ENCODE measurements at regions not wholly inside any gene's neighbourhood (a gene's known extent, or its start where the extent isn't known, plus 50 kb on each side); places are given as distances from the start of the nearest gene placed in this dataset.
"Not testable (repeated sequence)": the region's sequence is repeated elsewhere in the genome, so short reads cannot be mapped to it uniquely, and the experiment has no call there.

DNA sequence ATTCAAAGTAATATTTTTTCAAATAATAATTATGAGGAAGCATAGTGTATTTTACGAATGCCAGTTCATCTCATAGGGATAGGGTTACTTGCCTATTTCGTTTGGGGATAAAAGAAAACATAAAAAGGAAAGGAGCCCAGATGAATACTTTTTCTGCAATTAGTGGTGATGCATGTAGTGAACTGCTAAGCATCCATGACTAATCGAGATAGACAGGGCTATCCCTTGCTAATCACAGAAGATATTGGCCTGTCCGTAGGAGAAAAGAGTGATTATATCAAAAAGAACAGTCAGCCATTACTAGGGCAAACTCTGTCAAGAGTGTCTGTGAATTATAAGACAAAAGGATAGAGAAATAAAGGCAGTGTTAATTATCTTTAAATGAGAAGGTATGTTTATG lies 746.1 kb downstream of the C4orf33 start:
- no peak for FAIRE-seq

DNA sequence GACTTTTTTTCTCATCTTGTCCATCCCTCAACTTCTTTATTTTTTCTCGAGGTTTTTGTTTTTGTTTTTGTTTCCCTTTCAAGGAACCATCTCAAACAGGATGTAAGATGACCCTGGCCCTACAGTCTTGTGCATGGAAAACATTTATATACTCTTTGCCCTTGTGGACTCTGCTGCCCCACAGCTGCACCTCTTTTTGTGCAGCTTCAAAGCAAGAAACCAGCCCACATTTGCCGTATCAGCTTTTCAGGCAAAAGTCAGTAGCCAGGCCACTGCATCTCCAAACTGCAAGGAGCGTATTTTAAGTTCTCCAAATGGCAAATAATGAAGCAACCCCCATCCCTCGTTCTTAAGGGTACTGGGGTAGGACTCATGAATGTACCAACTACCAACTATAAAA lies 756.5 kb downstream of the C4orf33 start:
- no peak overlapping the region for H3K9ac ChIP-seq (ENCODE audit: control insufficient read depth, extremely low read depth, insufficient read depth, low read length)
- no peaks in the 10 kb centered on the region for H3K79me2 ChIP-seq (ENCODE audit: control insufficient read depth, insufficient read depth, low read length)
- DNase-seq (ENCODE audit: low read depth, low spot score) (no peak), FAIRE-seq (no peak)
- H3K4me3 ChIP-seq (ENCODE audit: control insufficient read depth in 2 of 3, extremely low read depth in 1 of 3, insufficient read depth in 2 of 3, low read depth in 1 of 3, low read length in 3 of 3): no peak overlapping the region
- no peak overlapping the region for H3K27ac ChIP-seq (ENCODE audit: control insufficient read depth, insufficient read depth, low read length)
- H3K9me1 ChIP-seq (ENCODE audit: control insufficient read depth, extremely low read depth, insufficient read depth, low read length): no peaks in the 10 kb centered on the region
- no peaks in the 10 kb centered on the region for H3K9me3 ChIP-seq (ENCODE audit: control insufficient read depth, low read depth, low read length)
- H3K4me2 ChIP-seq (ENCODE audit: control insufficient read depth, extremely low read depth, insufficient read depth, low read depth, low read length): no peak overlapping the region
- no peaks in the 10 kb centered on the region for H3K4me1 ChIP-seq (ENCODE audit: control insufficient read depth, extremely low read depth, insufficient read depth, low read length)
- H3K27me3 ChIP-seq (ENCODE audit: control insufficient read depth, extremely low read depth, insufficient read depth, low read length): no peaks in the 10 kb centered on the region
- H3K36me3 ChIP-seq (ENCODE audit: control insufficient read depth in 2 of 2, extremely low read depth in 1 of 2, insufficient read depth in 2 of 2, low read length in 2 of 2): no peaks in the 10 kb centered on the region
- H4K20me1 ChIP-seq (ENCODE audit: control insufficient read depth, extremely low read depth, insufficient read depth, low read length): no peaks in the 10 kb centered on the region
- dilution Hi-C loops (cut with MboI; ENCODE audit: extremely low pct_ligation_motif_present, low sequenced_read_pairs): no loop called here
- no peak overlapping the region for H2AFZ ChIP-seq (ENCODE audit: control insufficient read depth, low read length)
- TF ChIP-seq EZH2 (IDR thresholded peaks at IDR 0.05; ENCODE audit: low read length): no peak
- TF ChIP-seq, protein P1, sequence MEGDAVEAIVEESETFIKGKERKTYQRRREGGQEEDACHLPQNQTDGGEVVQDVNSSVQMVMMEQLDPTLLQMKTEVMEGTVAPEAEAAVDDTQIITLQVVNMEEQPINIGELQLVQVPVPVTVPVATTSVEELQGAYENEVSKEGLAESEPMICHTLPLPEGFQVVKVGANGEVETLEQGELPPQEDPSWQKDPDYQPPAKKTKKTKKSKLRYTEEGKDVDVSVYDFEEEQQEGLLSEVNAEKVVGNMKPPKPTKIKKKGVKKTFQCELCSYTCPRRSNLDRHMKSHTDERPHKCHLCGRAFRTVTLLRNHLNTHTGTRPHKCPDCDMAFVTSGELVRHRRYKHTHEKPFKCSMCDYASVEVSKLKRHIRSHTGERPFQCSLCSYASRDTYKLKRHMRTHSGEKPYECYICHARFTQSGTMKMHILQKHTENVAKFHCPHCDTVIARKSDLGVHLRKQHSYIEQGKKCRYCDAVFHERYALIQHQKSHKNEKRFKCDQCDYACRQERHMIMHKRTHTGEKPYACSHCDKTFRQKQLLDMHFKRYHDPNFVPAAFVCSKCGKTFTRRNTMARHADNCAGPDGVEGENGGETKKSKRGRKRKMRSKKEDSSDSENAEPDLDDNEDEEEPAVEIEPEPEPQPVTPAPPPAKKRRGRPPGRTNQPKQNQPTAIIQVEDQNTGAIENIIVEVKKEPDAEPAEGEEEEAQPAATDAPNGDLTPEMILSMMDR (optimal IDR thresholded peaks at IDR 0.05 in 1 of 3, IDR thresholded peaks at IDR 0.05 in 1 of 3, conservative IDR thresholded peaks at IDR 0.05 in 1 of 3; ENCODE audit: extremely low read depth in 1 of 3, insufficient read depth in 2 of 3, low read length in 3 of 3): no peak

More for the DNA sequence above, 746.1 kb downstream of the C4orf33 start:
- TF ChIP-seq, protein P1 (optimal IDR thresholded peaks at IDR 0.05 in 1 of 3, IDR thresholded peaks at IDR 0.05 in 1 of 3, conservative IDR thresholded peaks at IDR 0.05 in 1 of 3; ENCODE audit: extremely low read depth in 1 of 3, insufficient read depth in 2 of 3, low read length in 3 of 3): no peak
- no peak for TF ChIP-seq EZH2 (IDR thresholded peaks at IDR 0.05; ENCODE audit: low read length)
- Histone ChIP-seq H3K36me3 (ENCODE audit: control insufficient read depth in 2 of 2, extremely low read depth in 1 of 2, insufficient read depth in 2 of 2, low read length in 2 of 2) (no peaks in the 10 kb centered on the region), H3K9me1 (ENCODE audit: control insufficient read depth, extremely low read depth, insufficient read depth, low read length) (no peaks in the 10 kb centered on the region), H3K79me2 (ENCODE audit: control insufficient read depth, insufficient read depth, low read length) (no peaks in the 10 kb centered on the region), H3K27me3 (ENCODE audit: control insufficient read depth, extremely low read depth, insufficient read depth, low read length) (no peaks in the 10 kb centered on the region), H3K9me3 (ENCODE audit: control insufficient read depth, low read depth, low read length) (no peaks in the 10 kb centered on the region), H4K20me1 (ENCODE audit: control insufficient read depth, extremely low read depth, insufficient read depth, low read length) (no peaks in the 10 kb centered on the region), H3K4me1 (ENCODE audit: control insufficient read depth, extremely low read depth, insufficient read depth, low read length) (no peaks in the 10 kb centered on the region), H3K4me3 (ENCODE audit: control insufficient read depth in 2 of 3, extremely low read depth in 1 of 3, insufficient read depth in 2 of 3, low read depth in 1 of 3, low read length in 3 of 3) (no peak overlapping the region), H2AFZ (ENCODE audit: control insufficient read depth, low read length) (no peak overlapping the region), H3K4me2 (ENCODE audit: control insufficient read depth, extremely low read depth, insufficient read depth, low read depth, low read length) (no peak overlapping the region), H3K27ac (ENCODE audit: control insufficient read depth, insufficient read depth, low read length) (no peak overlapping the region), H3K9ac (ENCODE audit: control insufficient read depth, extremely low read depth, insufficient read depth, low read length) (no peak overlapping the region)
- dilution Hi-C loops (cut with MboI; ENCODE audit: extremely low pct_ligation_motif_present, low sequenced_read_pairs): no loop called here
- no peak for DNase-seq (ENCODE audit: low read depth, low spot score)

DNA sequence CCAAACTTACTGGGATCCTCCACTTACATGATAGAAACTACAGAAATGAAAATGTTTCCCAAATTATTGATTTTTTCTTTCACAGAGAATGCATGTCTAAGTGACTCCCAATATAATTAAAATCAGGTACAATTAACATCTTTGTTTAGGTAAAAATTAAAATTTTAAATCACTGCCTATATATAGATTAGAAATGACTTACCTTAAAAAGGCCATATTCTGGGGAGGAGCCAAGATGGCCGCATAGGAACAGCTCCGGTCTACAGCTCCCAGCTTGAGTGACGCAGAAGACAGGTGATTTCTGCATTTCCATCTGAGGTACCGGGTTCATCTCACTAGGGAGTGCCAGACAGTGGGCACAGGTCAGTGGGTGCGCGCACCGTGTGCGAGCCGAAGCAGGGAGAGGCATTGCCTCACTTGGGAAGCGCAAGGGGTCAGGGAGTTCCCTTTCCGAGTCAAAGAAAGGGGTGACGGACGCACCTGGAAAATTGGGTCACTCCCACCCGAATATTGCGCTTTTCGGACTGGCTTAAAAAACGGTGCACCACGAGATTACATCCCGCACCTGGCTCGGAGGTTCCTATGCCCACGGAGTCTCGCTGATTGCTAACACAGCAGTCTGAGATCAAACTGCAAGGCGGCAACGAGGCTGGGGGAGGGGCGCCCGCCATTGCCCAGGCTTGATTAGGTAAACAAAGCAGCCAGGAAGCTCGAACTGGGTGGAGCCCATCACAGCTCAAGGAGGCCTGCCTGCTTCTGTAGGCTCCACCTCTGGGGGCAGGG lies 757.9 kb downstream of the C4orf33 start:
- H3K4me3 ChIP-seq (ENCODE audit: control insufficient read depth in 2 of 3, extremely low read depth in 1 of 3, insufficient read depth in 2 of 3, low read depth in 1 of 3, low read length in 3 of 3); H2AFZ ChIP-seq (ENCODE audit: control insufficient read depth, low read length); H3K9ac ChIP-seq (ENCODE audit: control insufficient read depth, extremely low read depth, insufficient read depth, low read length); DNase-seq (ENCODE audit: low read depth, low spot score); dilution Hi-C loops (cut with MboI; ENCODE audit: extremely low pct_ligation_motif_present, low sequenced_read_pairs); H3K4me2 ChIP-seq (ENCODE audit: control insufficient read depth, extremely low read depth, insufficient read depth, low read depth, low read length); H4K20me1 ChIP-seq (ENCODE audit: control insufficient read depth, extremely low read depth, insufficient read depth, low read length); H3K9me3 ChIP-seq (ENCODE audit: control insufficient read depth, low read depth, low read length); H3K79me2 ChIP-seq (ENCODE audit: control insufficient read depth, insufficient read depth, low read length); H3K9me1 ChIP-seq (ENCODE audit: control insufficient read depth, extremely low read depth, insufficient read depth, low read length); H3K27me3 ChIP-seq (ENCODE audit: control insufficient read depth, extremely low read depth, insufficient read depth, low read length); FAIRE-seq; H3K36me3 ChIP-seq (ENCODE audit: control insufficient read depth in 2 of 2, extremely low read depth in 1 of 2, insufficient read depth in 2 of 2, low read length in 2 of 2); H3K27ac ChIP-seq (ENCODE audit: control insufficient read depth, insufficient read depth, low read length); H3K4me1 ChIP-seq (ENCODE audit: control insufficient read depth, extremely low read depth, insufficient read depth, low read length): not testable (repeated sequence)
